Panc1 (cell line): ENCODE measurements at regions not wholly inside any gene's neighbourhood (a gene's known extent, or its start where the extent isn't known, plus 50 kb on each side); places are given as distances from the start of the nearest gene placed in this dataset.

Source experiments
- ATAC-seq: fragments of 200-7000 bp; cut with Tn5 transposase; 2 replicates; pipeline ENCODE4 v1.9.1; 2020; ENCODE audit warnings: mild to moderate bottlenecking, moderate library complexity
- BruUV-seq: library from RNA; stranded (reverse); fragments of 400-500 nt; replicated peaks from 2 replicates; lab custom pipeline; 2021; lab: Mats Ljungman, UMichigan
- CTCF ChIA-PET: fragments of 300-600 bp; sonication (Branson Sonifier 250); formaldehyde crosslinking; loops from one replicate; lab custom pipeline; 2022; ENCODE audit warnings: antibody characterized with exemption; lab: Charles Lee
- POLR2A ChIA-PET: fragments of 300-600 bp; sonication (Branson Sonifier 250); formaldehyde crosslinking; loops from one replicate; lab custom pipeline; 2022; ENCODE audit warnings: antibody characterized with exemption; lab: Charles Lee
- DNase-seq: peaks from one replicate; pipeline ENCODE4 v3.0.0-alpha.2; 2010; ENCODE audit warnings: low read depth, low spot score
- H3K27ac ChIP-seq: 2 replicates; pipeline ENCODE4 v1.5.1; 2011; ENCODE audit warnings: mild to moderate bottlenecking, low read length, inconsistent platforms
- H3K27me3 ChIP-seq: fragments of 200-500 bp; sonication (Bioruptor generic); 2 replicates; pipeline ENCODE4 v1.6.0; 2014; ENCODE audit warnings: low read length, inconsistent platforms; ENCODE audit not compliant: control insufficient read depth, insufficient read depth
- H3K36me3 ChIP-seq: fragments of 200-500 bp; sonication (Bioruptor generic); 2 replicates; pipeline ENCODE4 v1.5.1; 2014; ENCODE audit warnings: inconsistent platforms, mild to moderate bottlenecking, low read length, moderate library complexity; ENCODE audit not compliant: control insufficient read depth, insufficient read depth
- H3K4me1 ChIP-seq: 2 replicates; pipeline ENCODE4 v1.5.1; 2011; ENCODE audit warnings: inconsistent platforms, mild to moderate bottlenecking, low read length, moderate library complexity; ENCODE audit not compliant: control insufficient read depth, insufficient read depth
- H3K4me3 ChIP-seq, 2 experiments: 2 replicates each; pipeline ENCODE4 v1.5.1; 2011 to 2012; ENCODE audit warnings: low read depth in 2 of 2, low read length in 2 of 2, mild to moderate bottlenecking in 2 of 2, inconsistent platforms in 1 of 2, moderate library complexity in 1 of 2
- H3K9me3 ChIP-seq: fragments of 200-500 bp; sonication (Bioruptor generic); 2 replicates; pipeline ENCODE4 v1.5.1; 2014; ENCODE audit warnings: low read depth, mild to moderate bottlenecking, inconsistent platforms, low read length, moderate library complexity; ENCODE audit not compliant: control insufficient read depth, insufficient read depth
- CTCF ChIP-seq: fragments of 450-650 bp; IDR thresholded peaks from 2 replicates; pipeline ENCODE4 v1.5.1; 2017; ENCODE audit warnings: mild to moderate bottlenecking
- POLR2AphosphoS5 ChIP-seq: IDR thresholded peaks from 2 replicates; pipeline ENCODE4 v1.6.1; 2012; ENCODE audit warnings: mild to moderate bottlenecking, low read depth, low read length, moderate library complexity
- REST ChIP-seq, 2 experiments: IDR thresholded peaks; 2 replicates each; pipeline ENCODE4 v1.6.1; 2011 to 2012; ENCODE audit warnings: low read depth in 2 of 2, control low read depth in 1 of 2, low read length in 1 of 2, mild to moderate bottlenecking in 1 of 2, moderate library complexity in 1 of 2; ENCODE audit not compliant: insufficient read depth in 1 of 2
- SIN3A ChIP-seq: IDR thresholded peaks from 2 replicates; pipeline ENCODE4 v1.6.1; 2012; ENCODE audit warnings: low read depth, mild to moderate bottlenecking, low read length, moderate library complexity, borderline replicate concordance; ENCODE audit not compliant: insufficient read depth
- TCF7L2 ChIP-seq: IDR thresholded peaks from 2 replicates; pipeline ENCODE4 v1.6.1; 2011; ENCODE audit warnings: mild to moderate bottlenecking, low read depth, low read length, inconsistent platforms
- in situ Hi-C: cut with HindIII; loops from 2 replicates; pipeline ENCODE4 v1.10.0; 2016; ENCODE audit warnings: low sequenced_read_pairs, low pct_unique_long_range_greater_than_20kb
- intact Hi-C: fragments of 100-400 bp; cut with micrococcal nuclease; formaldehyde crosslinking; loops from one replicate; pipeline ENCODE4 v1.10.0; 2022; ENCODE audit not compliant: unreplicated experiment

- ATAC-seq (no peak), DNase-seq (no peak)
- H3K27me3 ChIP-seq, result peaks cover 23% of the 10 kb centered on the region
- CTCF ChIA-PET, result no interaction called here
- no peaks in the 10 kb centered on the region for H3K36me3 ChIP-seq
- in situ Hi-C loops (no loop called here), intact Hi-C loops (no loop called here)
- H3K27ac ChIP-seq, result no peak overlapping the region
- TF ChIP-seq TCF7L2 (no peak), CTCF (no peak), POLR2AphosphoS5 (no peak), REST (IDR thresholded peaks at IDR 0.05; ENCODE audit: insufficient read depth in 1 of 2, low read depth in 2 of 2, low read length in 1 of 2) (no peak), SIN3A (no peak)
- no peaks in the 10 kb centered on the region for H3K4me1 ChIP-seq
- POLR2A ChIA-PET, result no interaction called here
- no peak overlapping the region for H3K4me3 ChIP-seq
- BruUV-seq, result no TSS peak
- H3K9me3 ChIP-seq, result no peaks in the 10 kb centered on the region
Measured at GRCh38 chr5:66276986-66277385, 132.9 kb downstream of the SREK1 start.

- Histone ChIP-seq H3K27ac (no peak overlapping the region), H3K4me1 (no peaks in the 10 kb centered on the region), H3K27me3 (peaks cover 23% of the 10 kb centered on the region), H3K4me3 (no peak overlapping the region), H3K9me3 (no peaks in the 10 kb centered on the region), H3K36me3 (no peaks in the 10 kb centered on the region)
- ChIA-PET CTCF (no interaction called here), POLR2A (no interaction called here)
- DNase-seq (no peak), ATAC-seq (no peak)
- TF ChIP-seq CTCF (no peak), SIN3A (no peak), TCF7L2 (no peak), REST (IDR thresholded peaks at IDR 0.05; ENCODE audit: insufficient read depth in 1 of 2, low read depth in 2 of 2, low read length in 1 of 2) (no peak), POLR2AphosphoS5 (no peak)
- intact Hi-C loops (no loop called here), in situ Hi-C loops (no loop called here)
- BruUV-seq, result no TSS peak
Measured at GRCh38 chr5:66277981-66278380, 133.9 kb downstream of the SREK1 start.
